Left ventricle myocardium inferior (tissue), 1 donor: ENCODE measurements at regions not wholly inside any gene's neighbourhood (a gene's known extent, or its start where the extent isn't known, plus 50 kb on each side); places are given as distances from the start of the nearest gene placed in this dataset.

Source experiments
- DNase-seq: peaks from one replicate; pipeline ENCODE4 v3.0.0-alpha.2; 2020
- H3K27ac ChIP-seq: fragments of 200-600 bp; replicated peaks from 2 replicates; pipeline ENCODE4 v1.8.0; 2021
- H3K27me3 ChIP-seq: fragments of 200-600 bp; 2 replicates; pipeline ENCODE4 v1.8.0; 2021; ENCODE audit warnings: low read depth
- H3K36me3 ChIP-seq: fragments of 200-600 bp; 2 replicates; pipeline ENCODE4 v1.8.0; 2021
- H3K4me1 ChIP-seq: fragments of 200-600 bp; 2 replicates; pipeline ENCODE4 v1.8.0; 2021
- H3K4me3 ChIP-seq: fragments of 200-600 bp; 2 replicates; pipeline ENCODE4 v1.8.0; 2021; ENCODE audit warnings: mild to moderate bottlenecking, moderate library complexity
- H3K9me3 ChIP-seq: fragments of 200-600 bp; replicated peaks from 2 replicates; pipeline ENCODE4 v1.8.0; 2021
- intact Hi-C: fragments of 100-400 bp; cut with micrococcal nuclease; formaldehyde crosslinking; loops from one replicate; pipeline ENCODE4 v1.11.0; 2022
- TF ChIP-seq, protein P1 (sequence below): fragments of 200-600 bp; IDR thresholded peaks from 2 replicates; pipeline ENCODE4 v1.8.0; 2021; ENCODE audit warnings: antibody characterized with exemption, mild to moderate bottlenecking, borderline replicate concordance
- donor health status: DM: no; HTN: yes; CAD: no; lungs with severe emphysema.

GRCh38 chr9:78765861-78766260, 468.9 kb downstream of the PSAT1 start:
- Histone ChIP-seq H3K4me1 (no peaks in the 10 kb centered on the region), H3K27ac (no peak overlapping the region), H3K36me3 (no peaks in the 10 kb centered on the region), H3K9me3 (no peaks in the 10 kb centered on the region), H3K27me3 (no peaks in the 10 kb centered on the region), H3K4me3 (no peak overlapping the region)
- TF ChIP-seq, protein P1, sequence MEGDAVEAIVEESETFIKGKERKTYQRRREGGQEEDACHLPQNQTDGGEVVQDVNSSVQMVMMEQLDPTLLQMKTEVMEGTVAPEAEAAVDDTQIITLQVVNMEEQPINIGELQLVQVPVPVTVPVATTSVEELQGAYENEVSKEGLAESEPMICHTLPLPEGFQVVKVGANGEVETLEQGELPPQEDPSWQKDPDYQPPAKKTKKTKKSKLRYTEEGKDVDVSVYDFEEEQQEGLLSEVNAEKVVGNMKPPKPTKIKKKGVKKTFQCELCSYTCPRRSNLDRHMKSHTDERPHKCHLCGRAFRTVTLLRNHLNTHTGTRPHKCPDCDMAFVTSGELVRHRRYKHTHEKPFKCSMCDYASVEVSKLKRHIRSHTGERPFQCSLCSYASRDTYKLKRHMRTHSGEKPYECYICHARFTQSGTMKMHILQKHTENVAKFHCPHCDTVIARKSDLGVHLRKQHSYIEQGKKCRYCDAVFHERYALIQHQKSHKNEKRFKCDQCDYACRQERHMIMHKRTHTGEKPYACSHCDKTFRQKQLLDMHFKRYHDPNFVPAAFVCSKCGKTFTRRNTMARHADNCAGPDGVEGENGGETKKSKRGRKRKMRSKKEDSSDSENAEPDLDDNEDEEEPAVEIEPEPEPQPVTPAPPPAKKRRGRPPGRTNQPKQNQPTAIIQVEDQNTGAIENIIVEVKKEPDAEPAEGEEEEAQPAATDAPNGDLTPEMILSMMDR, result no peak
- intact Hi-C loops, result no loop called here
- no peak for DNase-seq

DNA sequence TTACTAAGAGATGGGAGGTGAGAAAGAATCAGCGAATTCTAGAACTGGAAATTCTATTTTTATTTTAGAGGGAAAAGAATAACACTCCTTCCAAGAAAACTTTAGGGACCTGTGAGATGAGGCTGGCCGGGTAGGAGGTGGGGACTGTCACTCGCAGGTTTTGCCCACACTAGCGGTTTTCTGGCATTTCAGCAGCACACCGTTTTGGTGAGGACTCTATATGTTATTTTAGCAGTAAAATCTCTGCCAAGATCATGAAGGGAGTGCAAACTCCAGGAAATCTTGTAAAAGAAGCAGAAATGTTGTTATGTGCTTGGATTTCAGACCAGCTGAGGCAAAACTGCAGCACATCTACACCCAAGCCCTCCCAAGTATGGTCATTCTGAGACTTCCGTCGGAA, 470.6 kb downstream of the PSAT1 start:
- intact Hi-C loops, result no loop called here
- no peak for DNase-seq
- Histone ChIP-seq H3K27me3 (no peaks in the 10 kb centered on the region), H3K27ac (no peak overlapping the region), H3K36me3 (no peaks in the 10 kb centered on the region), H3K9me3 (no peaks in the 10 kb centered on the region), H3K4me1 (no peaks in the 10 kb centered on the region), H3K4me3 (no peak overlapping the region)
- TF ChIP-seq, protein P1, result no peak

GRCh38 chr9:78769690-78770089, 472.8 kb downstream of the PSAT1 start:
- no peaks in the 10 kb centered on the region for H3K36me3 ChIP-seq
- intact Hi-C loops, result no loop called here
- DNase-seq, result no peak
- no peaks in the 10 kb centered on the region for H3K27me3 ChIP-seq
- no peak overlapping the region for H3K27ac ChIP-seq
- TF ChIP-seq, protein P1, result no peak
- H3K4me1 ChIP-seq, result no peaks in the 10 kb centered on the region
- H3K4me3 ChIP-seq, result no peak overlapping the region
- no peaks in the 10 kb centered on the region for H3K9me3 ChIP-seq

DNA sequence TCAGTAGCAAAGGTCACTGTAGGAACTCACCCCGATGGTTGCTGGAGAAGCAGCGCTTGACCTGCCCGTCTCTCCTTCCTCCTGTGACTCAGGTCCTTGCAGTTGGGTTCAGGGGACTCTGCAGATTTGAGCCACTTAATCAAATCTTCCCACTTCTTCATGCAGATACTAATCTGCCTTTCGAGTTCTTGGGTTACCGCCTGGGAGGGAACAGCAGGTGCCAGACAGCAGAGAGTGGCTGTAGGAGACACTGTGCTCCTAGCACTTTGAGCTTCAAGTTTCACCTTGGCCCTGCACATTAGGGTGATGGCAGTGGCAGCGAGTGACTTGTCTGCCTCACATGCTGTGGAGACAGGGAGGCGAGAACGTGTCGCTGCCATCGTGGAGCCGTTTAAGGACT, 478.3 kb downstream of the PSAT1 start:
- Histone ChIP-seq H3K27me3 (no peaks in the 10 kb centered on the region), H3K36me3 (no peaks in the 10 kb centered on the region), H3K9me3 (no peaks in the 10 kb centered on the region), H3K4me1 (no peaks in the 10 kb centered on the region), H3K27ac (no peak overlapping the region), H3K4me3 (no peak overlapping the region)
- TF ChIP-seq, protein P1, result no peak
- intact Hi-C loops, result no loop called here
- DNase-seq, result no peak

- DNase-seq, result no peak
- intact Hi-C loops, result no loop called here
- TF ChIP-seq, protein P1, result no peak
These were observed 478.9 kb downstream of the PSAT1 start for GRCh38 chr9:78775696-78776295.

More at GRCh38 chr9:78775696-78776295, 478.9 kb downstream of the PSAT1 start:
- no peaks in the 10 kb centered on the region for H3K9me3 ChIP-seq
- H3K27ac ChIP-seq, result no peak overlapping the region
- H3K36me3 ChIP-seq, result no peaks in the 10 kb centered on the region
- no peaks in the 10 kb centered on the region for H3K27me3 ChIP-seq
- H3K4me3 ChIP-seq, result no peak overlapping the region
- H3K4me1 ChIP-seq, result no peaks in the 10 kb centered on the region
